ENCODE measurements at regions not wholly inside any gene's neighbourhood (a gene's known extent, or its start where the extent isn't known, plus 50 kb on each side); places are given as distances from the start of the nearest gene placed in this dataset.
"Not testable (repeated sequence)": the region's sequence is repeated elsewhere in the genome, so short reads cannot be mapped to it uniquely, and the experiment has no call there.

GRCh38 chr21:35510294-35510693 is 461.2 kb upstream of the RUNX1 start:
- FAIRE-seq, result no peak

DNA sequence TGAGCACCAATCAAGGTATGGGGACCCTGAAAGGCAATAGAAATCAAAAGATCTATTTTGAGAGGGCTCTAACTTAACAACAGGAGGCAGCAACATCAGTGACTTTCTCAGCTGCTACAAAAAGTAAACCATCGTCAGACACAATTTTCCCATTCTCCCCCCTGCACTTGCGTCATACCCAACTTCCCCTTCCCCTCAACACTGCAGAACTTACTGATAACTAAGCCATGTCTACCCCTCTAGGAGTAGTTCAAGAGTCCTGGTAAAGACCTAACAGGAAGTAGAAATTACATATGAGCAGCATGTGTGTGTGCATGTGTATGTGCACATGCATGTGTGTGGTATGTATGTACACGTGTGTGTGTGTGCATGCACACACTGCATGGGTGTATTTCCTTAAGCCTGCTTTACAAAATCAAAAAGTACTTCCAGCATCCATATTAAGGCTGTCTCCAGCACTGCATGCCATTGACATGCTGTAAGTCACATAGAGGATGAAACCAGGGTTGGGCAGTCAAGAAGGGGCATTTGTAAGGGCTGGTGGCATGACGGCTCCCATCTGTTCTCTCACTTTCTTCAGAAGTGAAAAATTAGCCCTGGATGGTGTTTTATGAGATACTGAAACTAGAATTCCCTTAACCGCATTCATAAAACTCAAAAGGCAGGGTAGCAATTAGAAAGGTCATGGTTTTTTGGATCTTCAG is 460.1 kb upstream of the RUNX1 start:
- no peak for FAIRE-seq

DNA sequence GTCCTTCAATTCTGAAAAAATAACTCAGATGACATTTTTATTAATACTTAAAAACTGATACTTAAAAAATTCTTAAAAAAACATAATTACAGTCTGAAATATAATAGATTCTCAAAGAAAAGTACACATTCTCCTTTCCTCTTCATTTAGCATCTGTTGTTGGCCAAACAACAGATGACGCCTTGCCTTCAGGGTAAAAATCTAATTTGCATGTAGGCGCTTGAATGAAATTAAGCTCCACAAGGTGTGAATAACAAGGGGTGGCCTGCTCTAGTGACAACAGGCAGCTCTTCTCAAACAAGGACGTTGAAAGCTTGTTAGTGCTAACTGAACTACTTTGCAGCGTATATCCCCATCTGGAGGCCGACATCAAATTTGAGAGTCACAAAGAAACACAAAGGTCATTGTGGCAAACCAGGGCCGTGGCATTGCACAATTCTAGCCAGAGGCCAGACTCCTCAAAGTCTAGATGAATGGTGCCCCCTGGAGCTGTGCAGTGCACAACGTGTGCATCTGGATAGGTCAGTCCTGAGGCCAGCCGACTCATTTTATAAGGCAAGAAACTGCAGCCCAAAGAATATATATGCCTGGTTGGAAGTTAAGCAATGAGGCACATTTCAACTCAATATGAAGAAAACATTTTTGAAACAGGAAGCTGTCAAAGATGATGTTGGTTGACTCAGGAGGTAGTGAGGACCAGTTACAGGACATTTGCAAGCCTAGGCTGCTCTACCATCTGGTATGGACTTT is 459.2 kb upstream of the RUNX1 start:
- FAIRE-seq, result no peak

GRCh38 chr21:35507181-35507759 is 458.2 kb upstream of the RUNX1 start:
- FAIRE-seq, result no peak

GRCh38 chr21:35506771-35507170 is 457.7 kb upstream of the RUNX1 start:
- no peak for FAIRE-seq

GRCh38 chr21:35506352-35506751 is 457.2 kb upstream of the RUNX1 start:
- no peak for FAIRE-seq

DNA sequence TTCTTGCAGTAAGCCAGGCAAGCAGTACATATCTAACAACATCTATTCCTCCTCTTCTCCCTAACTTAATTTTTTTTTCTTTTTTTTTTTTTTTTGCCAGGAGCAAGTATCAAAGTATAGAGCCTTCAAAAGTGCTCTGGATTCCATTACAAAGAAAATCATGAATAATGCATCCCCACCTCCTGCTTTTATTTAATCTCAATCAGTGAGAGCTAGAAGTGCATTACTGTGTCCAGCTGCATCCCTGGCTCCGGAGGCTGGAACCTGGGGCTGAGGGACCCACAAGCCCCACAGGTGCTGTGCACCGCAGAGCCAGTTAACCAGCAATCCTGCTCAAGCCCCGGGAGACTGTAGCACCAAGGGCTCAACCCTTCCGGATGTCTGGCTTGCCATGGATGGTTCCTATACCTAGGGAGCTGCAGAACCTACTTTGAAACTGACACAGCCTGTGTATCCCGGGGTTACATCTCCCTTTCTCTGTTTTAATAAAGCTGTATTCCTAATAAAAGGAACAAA is 455.9 kb upstream of the RUNX1 start:
- FAIRE-seq, result no peak

DNA sequence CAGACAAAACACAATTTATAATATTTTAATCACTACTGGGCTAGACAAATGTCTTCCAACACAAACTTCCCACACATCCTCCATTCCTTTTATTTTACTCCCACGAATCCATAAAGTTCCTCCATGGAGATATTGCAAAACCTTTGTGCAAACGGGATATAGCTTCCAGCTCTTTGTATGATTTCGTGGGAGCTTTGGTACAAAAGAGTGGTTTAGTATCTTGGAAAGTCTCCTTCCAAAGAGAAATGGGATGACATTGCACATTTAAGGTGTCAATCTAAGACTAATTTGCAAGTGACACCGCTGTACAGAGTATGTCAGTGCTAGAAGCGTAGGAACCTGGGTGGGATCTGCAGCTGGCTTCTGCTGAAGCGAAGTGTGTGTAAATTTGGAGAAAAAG is 455.2 kb upstream of the RUNX1 start:
- no peak for FAIRE-seq

GRCh38 chr21:35503671-35504070 is 454.6 kb upstream of the RUNX1 start:
- no peak for FAIRE-seq

DNA sequence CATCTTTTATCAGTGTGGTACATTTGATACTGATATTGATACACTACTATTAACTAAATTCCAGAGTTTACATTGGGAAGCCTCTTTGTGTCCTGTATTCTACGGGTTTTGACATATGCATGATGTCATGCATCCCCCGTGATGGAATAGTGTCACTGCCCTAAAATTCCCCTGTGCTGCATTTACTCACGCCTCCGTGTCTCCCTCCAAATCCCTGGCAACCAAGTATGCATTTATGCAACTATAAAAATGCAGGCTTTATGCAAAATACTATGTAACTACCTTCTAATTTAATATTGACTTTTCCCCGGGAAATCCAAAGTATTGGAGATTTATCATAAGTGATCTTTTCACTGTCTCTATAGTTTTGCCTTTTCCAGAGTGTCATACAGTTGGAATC is 453.7 kb upstream of the RUNX1 start:
- no peak for FAIRE-seq

- FAIRE-seq, result not testable (repeated sequence)
Observed at GRCh38 chr21:35497522-35497921, 448.4 kb upstream of the RUNX1 start.

DNA sequence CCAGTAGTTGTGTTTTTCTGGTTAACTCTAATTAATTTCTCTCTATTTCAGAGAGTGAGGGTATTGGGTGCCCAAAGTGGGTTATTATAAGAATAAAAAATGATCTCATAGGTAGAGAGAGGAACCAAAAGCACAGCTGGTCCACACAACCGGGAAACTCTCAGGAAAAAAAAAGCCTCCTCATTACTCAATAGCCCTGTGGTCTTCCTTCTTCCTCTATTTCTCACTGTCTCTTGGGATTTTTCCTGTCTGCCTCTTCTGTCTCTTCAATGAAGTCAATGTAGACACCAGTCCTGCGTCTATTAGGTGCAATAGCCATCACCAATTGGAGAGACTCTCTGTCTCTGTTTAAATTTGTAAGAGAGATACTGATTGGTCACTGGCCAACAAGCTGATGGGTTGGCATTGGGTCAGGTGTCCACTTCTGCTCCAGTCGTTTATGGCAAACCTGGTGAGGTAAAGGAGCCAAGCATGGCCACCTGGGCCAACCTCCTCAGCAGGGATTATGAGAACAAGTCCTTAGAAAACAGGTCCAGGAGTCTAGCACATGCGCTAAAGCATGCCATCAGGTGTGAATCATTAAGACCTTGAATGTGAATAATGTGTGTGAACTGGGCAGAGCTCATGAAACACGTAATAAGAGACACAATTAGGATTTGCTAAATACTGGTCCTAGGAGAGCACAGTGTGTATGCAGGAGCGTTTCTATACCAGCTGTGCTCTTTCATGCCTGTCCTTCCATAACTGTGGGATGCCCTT is 443.0 kb upstream of the RUNX1 start:
- FAIRE-seq, result no peak

- no peak for FAIRE-seq
Observed at GRCh38 chr21:35491114-35491513, 442.0 kb upstream of the RUNX1 start.

DNA sequence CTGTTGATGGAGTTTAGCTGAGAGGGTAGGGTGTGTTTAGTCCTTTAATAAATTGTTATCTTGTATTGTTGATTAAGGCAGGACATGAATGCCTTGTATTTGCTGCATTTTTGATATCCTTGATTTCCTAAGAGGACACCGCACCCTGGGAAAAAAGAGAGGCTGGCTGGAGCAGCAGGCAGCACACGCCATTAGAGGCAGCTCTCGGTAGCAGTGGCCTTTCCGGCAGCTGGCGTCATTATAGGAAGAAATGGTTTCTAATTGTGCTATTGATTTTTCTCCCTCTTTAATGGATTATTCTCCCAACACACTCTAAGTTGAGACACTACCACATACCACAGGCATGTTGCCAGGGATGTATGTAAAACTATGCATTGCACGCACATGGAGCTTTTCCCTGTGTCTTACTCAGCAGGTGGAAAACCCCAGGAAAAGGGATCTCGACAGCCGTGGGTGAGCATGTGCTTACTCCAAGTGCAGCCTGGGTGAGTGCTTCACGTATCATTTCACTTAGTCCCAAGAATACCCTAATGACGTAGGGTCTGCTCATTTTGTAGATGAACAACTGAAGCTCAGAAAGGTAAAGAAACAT is 440.4 kb upstream of the RUNX1 start:
- no peak for FAIRE-seq

GRCh38 chr21:35488946-35489345 is 439.8 kb upstream of the RUNX1 start:
- FAIRE-seq, result no peak

- no peak for FAIRE-seq
Observed at GRCh38 chr21:35485364-35485763, 436.3 kb upstream of the RUNX1 start.

GRCh38 chr21:35484851-35485250 is 435.7 kb upstream of the RUNX1 start:
- FAIRE-seq, result no peak

DNA sequence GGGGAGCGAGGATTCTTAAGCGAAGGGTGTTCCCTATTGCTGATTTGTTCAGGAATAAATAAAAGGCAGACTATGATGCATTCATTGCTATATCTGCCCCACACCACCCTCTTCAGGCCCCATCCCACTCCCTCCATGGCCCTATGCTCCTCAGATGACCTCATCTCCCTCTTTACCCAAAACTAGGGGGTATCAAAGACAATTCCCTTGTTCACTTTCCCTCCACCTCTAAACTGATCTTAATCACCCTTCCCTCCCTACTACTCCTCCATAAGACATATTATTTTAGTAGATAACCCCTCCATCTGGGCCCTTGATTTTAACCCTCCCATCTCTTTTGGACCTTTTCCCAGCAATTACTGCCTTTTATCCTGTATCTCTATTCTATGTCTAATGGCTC is 434.9 kb upstream of the RUNX1 start:
- no peak for FAIRE-seq

- no peak for FAIRE-seq
Observed at GRCh38 chr21:35482933-35483662, 434.0 kb upstream of the RUNX1 start.

DNA sequence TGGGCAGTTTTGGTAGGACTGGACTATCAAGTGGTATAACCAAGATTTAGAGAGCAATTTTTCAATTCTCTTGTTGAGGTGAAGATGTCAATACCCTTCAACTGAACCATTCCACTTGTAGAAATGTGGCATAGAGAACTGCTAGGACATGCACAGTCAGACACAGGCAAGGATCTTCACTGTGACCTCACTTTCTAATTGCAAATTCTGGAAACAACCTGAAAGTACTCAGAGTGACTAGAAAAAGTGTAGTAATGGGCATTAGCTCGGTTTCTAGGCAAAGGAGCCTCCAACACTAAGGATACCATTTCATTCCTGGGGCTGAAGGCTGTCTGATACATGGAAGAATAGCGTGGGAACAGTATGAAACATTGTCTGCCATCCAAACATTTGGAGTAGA is 433.0 kb upstream of the RUNX1 start:
- no peak for FAIRE-seq

DNA sequence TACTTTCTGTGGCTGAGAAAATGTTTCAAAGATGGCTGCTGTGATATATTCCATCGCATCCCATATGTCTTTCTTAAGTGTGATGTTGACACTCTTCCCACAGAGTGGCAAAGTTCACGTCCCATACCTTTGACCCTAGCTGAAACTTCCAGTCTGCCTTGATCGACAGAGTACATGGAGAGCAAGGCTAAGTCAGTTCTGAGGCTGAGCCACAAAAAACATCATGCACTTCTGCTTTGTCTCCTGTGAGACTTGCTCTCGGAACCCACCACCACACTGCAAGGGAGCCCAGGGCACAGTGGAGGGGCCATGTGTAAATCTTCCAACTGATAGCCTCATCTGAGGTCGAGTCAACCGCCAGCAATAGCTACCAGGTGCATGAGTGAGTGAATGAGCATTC is 431.9 kb upstream of the RUNX1 start:
- FAIRE-seq, result no peak

DNA sequence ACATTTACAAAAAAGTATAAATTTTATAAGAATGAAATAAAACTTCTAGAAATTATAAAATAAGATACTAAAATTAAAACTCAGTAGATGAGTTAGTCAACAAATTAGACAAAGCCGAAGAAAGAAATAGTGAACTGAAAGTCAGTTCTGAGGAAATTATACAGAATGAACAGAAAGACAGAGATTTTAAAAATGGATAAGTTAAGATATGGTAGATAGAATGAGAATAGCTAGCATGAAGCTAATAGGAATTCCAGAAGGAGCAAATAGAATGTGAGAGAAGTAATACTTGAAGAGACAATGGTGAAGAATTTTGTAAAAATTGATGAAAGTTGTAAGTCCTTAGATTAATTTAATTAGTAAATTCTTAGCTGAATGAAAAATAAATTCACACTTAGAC is 430.4 kb upstream of the RUNX1 start:
- FAIRE-seq, result no peak

Data from TTC549 (cell line).